Astrocyte (in vitro differentiated cells and primary cell): ENCODE measurements at regions not wholly inside any gene's neighbourhood (a gene's known extent, or its start where the extent isn't known, plus 50 kb on each side); places are given as distances from the start of the nearest gene placed in this dataset.

Source experiments
- DNase-seq: peaks from one replicate; pipeline ENCODE4 v3.0.0-alpha.2; 2010; ENCODE audit warnings: low read depth
- FAIRE-seq: peaks from 2 replicates; lab custom pipeline; 2011; peaks lifted over from hg19 to GRCh38; lab: Jason Lieb, UNC
- H2AFZ ChIP-seq: 2 replicates; pipeline ENCODE4 v1.6.0; 2012; ENCODE audit warnings: low read depth, low read length, inconsistent platforms
- H3K27ac ChIP-seq: 2 replicates; pipeline ENCODE4 v1.5.1; 2011; ENCODE audit warnings: low read depth, low read length, inconsistent platforms
- H3K27me3 ChIP-seq: 2 replicates; pipeline ENCODE4 v1.6.0; 2011; ENCODE audit warnings: low read length, inconsistent platforms; ENCODE audit not compliant: insufficient read depth
- H3K36me3 ChIP-seq: 2 replicates; pipeline ENCODE4 v1.5.1; 2011; ENCODE audit warnings: low read length, inconsistent platforms; ENCODE audit not compliant: insufficient read depth
- H3K4me1 ChIP-seq: 2 replicates; pipeline ENCODE4 v1.5.1; 2011; ENCODE audit warnings: low read length, inconsistent platforms; ENCODE audit not compliant: insufficient read depth
- H3K4me2 ChIP-seq: 2 replicates; pipeline ENCODE4 v1.6.0; 2012; ENCODE audit warnings: low read length, inconsistent platforms
- H3K4me3 ChIP-seq: 2 replicates; pipeline ENCODE4 v1.5.1; 2011; ENCODE audit warnings: low read depth, mild to moderate bottlenecking, low read length, inconsistent platforms; ENCODE audit not compliant: insufficient read depth
- H3K79me2 ChIP-seq: 2 replicates; pipeline ENCODE4 v1.6.0; 2012; ENCODE audit warnings: mild to moderate bottlenecking, low read length, inconsistent platforms; ENCODE audit not compliant: insufficient read depth
- H3K9ac ChIP-seq: 2 replicates; pipeline ENCODE4 v1.6.0; 2012; ENCODE audit warnings: mild to moderate bottlenecking, low read length, inconsistent platforms
- H3K9me3 ChIP-seq: 2 replicates; pipeline ENCODE4 v1.5.1; 2012; ENCODE audit warnings: low read depth, mild to moderate bottlenecking, low read length, inconsistent platforms; ENCODE audit not compliant: insufficient read depth
- H4K20me1 ChIP-seq: 2 replicates; pipeline ENCODE4 v1.6.0; 2012; ENCODE audit warnings: low read length, inconsistent platforms; ENCODE audit not compliant: insufficient read depth
- H3K27ac Mint-ChIP-seq: one replicate; pipeline ENCODE4 v1.8.0; 2021; ENCODE audit warnings: mild to moderate bottlenecking, mixed read lengths; ENCODE audit not compliant: unreplicated experiment
- H3K27me3 Mint-ChIP-seq: one replicate; pipeline ENCODE4 v1.8.0; 2021; ENCODE audit warnings: low read depth, mixed read lengths; ENCODE audit not compliant: unreplicated experiment
- H3K36me3 Mint-ChIP-seq: one replicate; pipeline ENCODE4 v1.8.0; 2021; ENCODE audit warnings: low read depth, mixed read lengths; ENCODE audit not compliant: unreplicated experiment
- H3K4me1 Mint-ChIP-seq: one replicate; pipeline ENCODE4 v1.8.0; 2021; ENCODE audit warnings: low read depth, mixed read lengths; ENCODE audit not compliant: unreplicated experiment
- H3K4me3 Mint-ChIP-seq: one replicate; pipeline ENCODE4 v1.8.0; 2021; ENCODE audit warnings: mild to moderate bottlenecking, moderate library complexity, mixed read lengths; ENCODE audit not compliant: unreplicated experiment
- H3K9me3 Mint-ChIP-seq: one replicate; pipeline ENCODE4 v1.8.0; 2021; ENCODE audit warnings: mild to moderate bottlenecking, mixed read lengths; ENCODE audit not compliant: unreplicated experiment
- EZH2 ChIP-seq: IDR thresholded peaks from 2 replicates; pipeline ENCODE4 v1.6.1; 2012; ENCODE audit warnings: mild to moderate bottlenecking, low read length, inconsistent platforms; ENCODE audit not compliant: insufficient read depth
- TF ChIP-seq, protein P1 (sequence below): IDR thresholded peaks from 2 replicates; pipeline ENCODE4 v1.5.1; 2011; ENCODE audit warnings: low read depth, mild to moderate bottlenecking, inconsistent platforms, low read length, moderate library complexity; ENCODE audit not compliant: insufficient read depth

DNA sequence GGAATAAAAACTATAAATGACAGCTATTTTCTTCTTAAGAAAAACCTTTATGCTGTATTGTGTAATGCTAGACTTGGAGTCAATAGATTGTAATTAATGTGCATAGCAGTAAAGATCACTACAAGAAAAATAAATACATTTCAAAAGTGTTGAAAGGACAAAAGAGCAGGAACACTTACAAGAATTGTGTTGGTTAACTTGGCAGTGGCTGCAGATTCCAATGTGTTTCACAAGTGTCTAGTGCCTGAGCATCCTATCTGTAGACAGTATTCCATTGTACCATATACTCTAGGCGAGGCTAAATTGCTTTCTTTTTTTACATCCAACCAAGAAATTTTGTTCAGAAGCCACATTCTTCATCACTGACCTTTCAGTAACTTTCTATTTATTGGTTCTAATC lies 924.1 kb downstream of the EPHA7 start:
- Histone ChIP-seq H3K79me2 (no peaks in the 10 kb centered on the region), H4K20me1 (no peaks in the 10 kb centered on the region), H2AFZ (no peak overlapping the region), H3K9ac (no peak overlapping the region), H3K36me3 (no peaks in the 10 kb centered on the region), H3K9me3 (no peaks in the 10 kb centered on the region), H3K27ac (no peak overlapping the region), H3K4me1 (no peaks in the 10 kb centered on the region), H3K27me3 (no peaks in the 10 kb centered on the region), H3K4me2 (no peak overlapping the region), H3K4me3 (no peak overlapping the region)
- peaks cover 5% of the 10 kb centered on the region for H3K4me1 Mint-ChIP-seq
- H3K27ac Mint-ChIP-seq = no peak overlapping the region
- H3K36me3 Mint-ChIP-seq = no peaks in the 10 kb centered on the region
- H3K9me3 Mint-ChIP-seq = no peaks in the 10 kb centered on the region
- no peak for FAIRE-seq
- TF ChIP-seq EZH2 = no peak
- TF ChIP-seq, protein P1, sequence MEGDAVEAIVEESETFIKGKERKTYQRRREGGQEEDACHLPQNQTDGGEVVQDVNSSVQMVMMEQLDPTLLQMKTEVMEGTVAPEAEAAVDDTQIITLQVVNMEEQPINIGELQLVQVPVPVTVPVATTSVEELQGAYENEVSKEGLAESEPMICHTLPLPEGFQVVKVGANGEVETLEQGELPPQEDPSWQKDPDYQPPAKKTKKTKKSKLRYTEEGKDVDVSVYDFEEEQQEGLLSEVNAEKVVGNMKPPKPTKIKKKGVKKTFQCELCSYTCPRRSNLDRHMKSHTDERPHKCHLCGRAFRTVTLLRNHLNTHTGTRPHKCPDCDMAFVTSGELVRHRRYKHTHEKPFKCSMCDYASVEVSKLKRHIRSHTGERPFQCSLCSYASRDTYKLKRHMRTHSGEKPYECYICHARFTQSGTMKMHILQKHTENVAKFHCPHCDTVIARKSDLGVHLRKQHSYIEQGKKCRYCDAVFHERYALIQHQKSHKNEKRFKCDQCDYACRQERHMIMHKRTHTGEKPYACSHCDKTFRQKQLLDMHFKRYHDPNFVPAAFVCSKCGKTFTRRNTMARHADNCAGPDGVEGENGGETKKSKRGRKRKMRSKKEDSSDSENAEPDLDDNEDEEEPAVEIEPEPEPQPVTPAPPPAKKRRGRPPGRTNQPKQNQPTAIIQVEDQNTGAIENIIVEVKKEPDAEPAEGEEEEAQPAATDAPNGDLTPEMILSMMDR = no peak
- DNase-seq = peak; percentile 79
- H3K27me3 Mint-ChIP-seq = no peaks in the 10 kb centered on the region
- H3K4me3 Mint-ChIP-seq = no peak overlapping the region

DNA sequence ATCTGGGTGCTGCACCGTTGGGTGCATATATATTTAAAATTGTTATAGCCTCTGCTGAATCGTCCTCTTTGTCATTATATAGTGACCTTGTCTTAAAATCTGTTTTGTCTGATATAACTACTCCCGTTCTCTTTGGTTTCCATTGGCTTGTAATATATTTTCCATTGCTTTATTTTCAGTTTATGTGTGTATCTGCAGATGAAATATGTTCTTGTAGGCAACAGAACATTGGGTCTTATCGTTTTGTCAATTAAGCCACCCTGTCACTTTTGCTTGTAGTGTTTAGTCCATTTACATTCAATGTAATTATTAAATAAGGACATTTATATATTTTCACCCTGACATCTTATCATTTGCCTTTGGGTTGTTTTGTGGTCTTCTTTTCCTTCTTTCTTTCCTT lies 933.9 kb downstream of the EPHA7 start:
- H3K4me1 Mint-ChIP-seq = peaks cover 3% of the 10 kb centered on the region
- DNase-seq (no peak), FAIRE-seq (no peak)
- Histone ChIP-seq H2AFZ (no peak overlapping the region), H3K9ac (no peak overlapping the region), H3K79me2 (no peaks in the 10 kb centered on the region), H3K4me3 (no peak overlapping the region), H3K4me2 (no peak overlapping the region), H3K9me3 (no peaks in the 10 kb centered on the region), H3K4me1 (no peaks in the 10 kb centered on the region), H3K27me3 (no peaks in the 10 kb centered on the region), H3K36me3 (no peaks in the 10 kb centered on the region), H4K20me1 (no peaks in the 10 kb centered on the region), H3K27ac (no peak overlapping the region)
- TF ChIP-seq EZH2 = no peak
- TF ChIP-seq, protein P1 = no peak
- no peaks in the 10 kb centered on the region for H3K27me3 Mint-ChIP-seq
- peaks cover 4% of the 10 kb centered on the region for H3K9me3 Mint-ChIP-seq
- H3K36me3 Mint-ChIP-seq = no peaks in the 10 kb centered on the region
- no peak overlapping the region for H3K4me3 Mint-ChIP-seq
- H3K27ac Mint-ChIP-seq = no peak overlapping the region

DNA sequence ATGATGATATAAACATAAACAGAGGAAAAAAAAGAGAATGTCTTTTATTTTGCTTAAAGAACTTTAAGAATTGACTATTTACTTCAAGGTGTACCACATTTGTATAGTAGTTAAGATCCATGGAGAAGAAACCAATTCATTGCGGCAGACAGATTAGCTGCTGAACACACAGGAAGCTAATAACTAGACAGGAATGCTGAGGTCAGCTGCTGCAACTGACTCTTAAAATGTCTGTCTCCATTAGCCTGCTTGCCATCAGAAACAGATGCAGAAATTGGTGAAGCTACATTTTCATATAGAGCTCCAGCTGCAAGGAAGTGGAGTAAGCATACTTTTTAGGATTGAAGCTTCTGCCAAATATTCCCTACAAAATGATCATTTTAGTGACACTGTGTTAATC lies 939.5 kb downstream of the EPHA7 start:
- Histone ChIP-seq H3K79me2 (no peaks in the 10 kb centered on the region), H3K4me3 (no peak overlapping the region), H3K4me1 (no peaks in the 10 kb centered on the region), H4K20me1 (no peaks in the 10 kb centered on the region), H3K4me2 (no peak overlapping the region), H3K36me3 (no peaks in the 10 kb centered on the region), H3K27ac (no peak overlapping the region), H3K27me3 (no peaks in the 10 kb centered on the region), H3K9ac (no peak overlapping the region), H3K9me3 (no peaks in the 10 kb centered on the region), H2AFZ (no peak overlapping the region)
- Mint-ChIP-seq H3K4me3 (no peak overlapping the region), H3K27ac (peak overlapping the region; percentile 96), H3K9me3 (peaks cover 3% of the 10 kb centered on the region), H3K4me1 (peaks cover 10% of the 10 kb centered on the region), H3K27me3 (no peaks in the 10 kb centered on the region), H3K36me3 (no peaks in the 10 kb centered on the region)
- DNase-seq = peak; percentile 41
- no peak for FAIRE-seq
- TF ChIP-seq, protein P1 = no peak
- no peak for TF ChIP-seq EZH2
